H9 (cell line): ENCODE measurements at regions not wholly inside any gene's neighbourhood (a gene's known extent, or its start where the extent isn't known, plus 50 kb on each side); places are given as distances from the start of the nearest gene placed in this dataset.

Experiments used
- DNase-seq: peaks from one replicate; pipeline ENCODE4 v3.0.0-alpha.2; 2017
- H2AFZ ChIP-seq: one replicate; pipeline ENCODE4 v1.6.1; 2013; ENCODE audit warnings: mild to moderate bottlenecking, low read length, control low read depth, moderate library complexity
- H2AK5ac ChIP-seq: 2 replicates; pipeline ENCODE4 v1.6.1; 2013; ENCODE audit warnings: low read length, control low read depth, mixed read lengths; ENCODE audit not compliant: insufficient read length
- H2BK120ac ChIP-seq: one replicate; pipeline ENCODE4 v1.6.1; 2013; ENCODE audit warnings: low read depth, mild to moderate bottlenecking, low read length, control low read depth, inconsistent platforms; ENCODE audit not compliant: poor library complexity, severe bottlenecking
- H2BK12ac ChIP-seq: 2 replicates; pipeline ENCODE4 v1.6.1; 2013; ENCODE audit warnings: low read length, control low read depth, mixed read lengths, low read depth; ENCODE audit not compliant: insufficient read length
- H2BK15ac ChIP-seq: 2 replicates; pipeline ENCODE4 v1.6.1; 2013; ENCODE audit warnings: low read depth, low read length, control low read depth
- H2BK20ac ChIP-seq: one replicate; pipeline ENCODE4 v1.6.1; 2013; ENCODE audit warnings: low read depth, mild to moderate bottlenecking, low read length, control low read depth, inconsistent platforms; ENCODE audit not compliant: poor library complexity, severe bottlenecking
- H2BK5ac ChIP-seq: 2 replicates; pipeline ENCODE4 v1.6.1; 2013; ENCODE audit warnings: low read length, control low read depth, mixed read lengths; ENCODE audit not compliant: insufficient read length
- H3K14ac ChIP-seq: 2 replicates; pipeline ENCODE4 v1.6.1; 2013; ENCODE audit warnings: low read length, control low read depth; ENCODE audit not compliant: insufficient read depth
- H3K18ac ChIP-seq: 2 replicates; pipeline ENCODE4 v1.6.1; 2013; ENCODE audit warnings: low read depth, mild to moderate bottlenecking, mixed read lengths, low read length, control low read depth; ENCODE audit not compliant: insufficient read length
- H3K23ac ChIP-seq: 2 replicates; pipeline ENCODE4 v1.6.1; 2013; ENCODE audit warnings: low read length, control low read depth, mixed read lengths, low read depth; ENCODE audit not compliant: insufficient read length
- H3K23me2 ChIP-seq: 2 replicates; pipeline ENCODE4 v1.6.1; 2013; ENCODE audit warnings: low read depth, mild to moderate bottlenecking, mixed read lengths, low read length, control low read depth; ENCODE audit not compliant: insufficient read length, poor library complexity, severe bottlenecking
- H3K27ac ChIP-seq: 2 replicates; pipeline ENCODE4 v1.5.1; 2013; ENCODE audit warnings: low read length, control low read depth, mixed read lengths, low read depth; ENCODE audit not compliant: insufficient read length
- H3K27me3 ChIP-seq: 2 replicates; pipeline ENCODE4 v1.6.1; 2013; ENCODE audit warnings: low read length, control low read depth, inconsistent platforms; ENCODE audit not compliant: insufficient read depth
- H3K4ac ChIP-seq: 2 replicates; pipeline ENCODE4 v1.6.1; 2013; ENCODE audit warnings: low read depth, mild to moderate bottlenecking, control low read depth, inconsistent platforms, low read length, moderate library complexity
- H3K4me1 ChIP-seq: 2 replicates; pipeline ENCODE4 v1.6.1; 2013; ENCODE audit warnings: low read length, control low read depth, inconsistent platforms; ENCODE audit not compliant: insufficient read depth
- H3K4me2 ChIP-seq: 2 replicates; pipeline ENCODE4 v1.6.1; 2013; ENCODE audit warnings: low read length, control low read depth, mixed read lengths; ENCODE audit not compliant: insufficient read length, insufficient read depth
- H3K56ac ChIP-seq: 2 replicates; pipeline ENCODE4 v1.6.1; 2013; ENCODE audit warnings: low read depth, mild to moderate bottlenecking, mixed read lengths, low read length, control low read depth; ENCODE audit not compliant: insufficient read length
- H3K79me1 ChIP-seq: 2 replicates; pipeline ENCODE4 v1.6.1; 2013; ENCODE audit warnings: low read depth, mild to moderate bottlenecking, moderate library complexity, low read length, control low read depth, inconsistent platforms; ENCODE audit not compliant: insufficient read depth, poor library complexity, severe bottlenecking
- H3K79me2 ChIP-seq: 2 replicates; pipeline ENCODE4 v1.6.1; 2013; ENCODE audit warnings: low read length, control low read depth, inconsistent platforms; ENCODE audit not compliant: insufficient read depth
- H3K9ac ChIP-seq: 2 replicates; pipeline ENCODE4 v1.6.1; 2013; ENCODE audit warnings: low read length, control low read depth, mixed read lengths; ENCODE audit not compliant: insufficient read length; ENCODE audit errors: extremely low read depth
- H3K9me3 ChIP-seq: one replicate; pipeline ENCODE4 v1.6.1; 2013; ENCODE audit warnings: low read depth, low read length, inconsistent platforms; ENCODE audit not compliant: control insufficient read depth
- H3T11ph ChIP-seq: one replicate; pipeline ENCODE4 v1.6.1; 2013; ENCODE audit warnings: mild to moderate bottlenecking, low read length, control low read depth, inconsistent platforms
- H4K20me1 ChIP-seq: one replicate; pipeline ENCODE4 v1.6.1; 2013; ENCODE audit not compliant: control insufficient read depth, insufficient read length, insufficient read depth
- H4K5ac ChIP-seq: 2 replicates; pipeline ENCODE4 v1.6.1; 2013; ENCODE audit warnings: low read depth, mild to moderate bottlenecking, mixed read lengths, low read length, control low read depth; ENCODE audit not compliant: insufficient read length
- H4K8ac ChIP-seq: replicated peaks from 2 replicates; pipeline ENCODE4 v1.6.1; 2013; ENCODE audit warnings: low read length, control low read depth, mixed read lengths, low read depth; ENCODE audit not compliant: insufficient read length
- H4K91ac ChIP-seq: 2 replicates; pipeline ENCODE4 v1.6.1; 2013; ENCODE audit warnings: low read depth, mild to moderate bottlenecking, moderate library complexity, mixed read lengths, low read length, control low read depth; ENCODE audit not compliant: insufficient read length
- H3K27ac Mint-ChIP-seq, 3 experiments: 2 replicates in 2 of 3; 3 replicates in 1 of 3; pipeline ENCODE4 v1.8.0; 2020 to 2021; ENCODE audit warnings: mixed read lengths in 3 of 3, mild to moderate bottlenecking in 1 of 3, moderate library complexity in 1 of 3
- H3K27me3 Mint-ChIP-seq: 2 replicates; pipeline ENCODE4 v1.8.0; 2021; ENCODE audit warnings: low read depth, mild to moderate bottlenecking, moderate library complexity, mixed read lengths
- H3K36me3 Mint-ChIP-seq, 3 experiments: 2 replicates in 2 of 3; 3 replicates in 1 of 3; pipeline ENCODE4 v1.8.0; 2020 to 2021; ENCODE audit warnings: low read depth in 3 of 3, mixed read lengths in 3 of 3; ENCODE audit not compliant: insufficient read depth in 1 of 3
- H3K4me1 Mint-ChIP-seq, 2 experiments: 2 replicates each; pipeline ENCODE4 v1.8.0; 2020; ENCODE audit warnings: mixed read lengths in 2 of 2
- H3K4me3 Mint-ChIP-seq, 2 experiments: 2 replicates in 1 of 2; 3 replicates in 1 of 2; pipeline ENCODE4 v1.8.0; 2020 to 2021; ENCODE audit warnings: mild to moderate bottlenecking in 2 of 2, mixed read lengths in 2 of 2, moderate library complexity in 1 of 2
- H3K9me3 Mint-ChIP-seq, 2 experiments: 2 replicates in 1 of 2; 3 replicates in 1 of 2; pipeline ENCODE4 v1.8.0; 2020; ENCODE audit warnings: mild to moderate bottlenecking in 2 of 2, mixed read lengths in 2 of 2, moderate library complexity in 1 of 2
- CTCF ChIP-seq: fragments of 200-600 bp; sonication (generic); conservative IDR thresholded peaks from 3 replicates; pipeline ENCODE4 v1.8.0; 2021; ENCODE audit warnings: antibody characterized with exemption, mild to moderate bottlenecking
- WGBS: extraction: QIAGEN DNeasy Blood & Tissue Kit; methylation state at CpG from one replicate; pipeline ENCODE4 v1.1.7; 2013; ENCODE audit warnings: missing lambda C conversion rate, low lambda C conversion rate, mixed read lengths; ENCODE audit not compliant: insufficient read length; ENCODE audit errors: extremely low coverage; 5-methylcytosine and 5-hydroxymethylcytosine counted together

- Mint-ChIP-seq H3K4me3 (no peak overlapping the region), H3K27ac (peak overlapping the region in 1 of 3 experiments; percentile 37; a peak in 2 of 7 replicates), H3K27me3 (no peaks in the 10 kb centered on the region; the same call in 1 of the 2 replicates), H3K9me3 (peaks cover 0 to 5% of the 10 kb centered on the region in 2 experiments; a peak in 2 of 5 replicates), H3K4me1 (no peaks in the 10 kb centered on the region), H3K36me3 (no peaks in the 10 kb centered on the region; a peak in 2 of 7 replicates)
- H3K14ac ChIP-seq, result no peak overlapping the region
- WGBS, result no CpG with 5 or more reads among the region's 10 CpGs
- H3K23ac ChIP-seq, result no peak overlapping the region
- H4K8ac ChIP-seq, result no peak overlapping the region
- H3K4me1 ChIP-seq, result no peaks in the 10 kb centered on the region
- H3K9ac ChIP-seq, result no peak overlapping the region
- no peak overlapping the region for H2BK20ac ChIP-seq
- no peaks in the 10 kb centered on the region for H4K20me1 ChIP-seq
- no peaks in the 10 kb centered on the region for H3K79me1 ChIP-seq
- H2AFZ ChIP-seq, result no peak overlapping the region
- H3K4ac ChIP-seq, result no peak overlapping the region
- H3K27me3 ChIP-seq, result no peaks in the 10 kb centered on the region
- H2BK12ac ChIP-seq, result no peak overlapping the region
- H3K56ac ChIP-seq, result no peak overlapping the region
- H3K23me2 ChIP-seq, result no peaks in the 10 kb centered on the region
- no peak overlapping the region for H4K5ac ChIP-seq
- H3K79me2 ChIP-seq, result no peaks in the 10 kb centered on the region
- no peak overlapping the region for H2BK120ac ChIP-seq
- no peak overlapping the region for H2BK5ac ChIP-seq
- H3T11ph ChIP-seq, result no peak overlapping the region
- H3K4me2 ChIP-seq, result no peak overlapping the region
- H2BK15ac ChIP-seq, result no peak overlapping the region
- TF ChIP-seq CTCF, result no peak
- no peaks in the 10 kb centered on the region for H3K9me3 ChIP-seq
- H4K91ac ChIP-seq, result no peak overlapping the region
- no peak overlapping the region for H3K27ac ChIP-seq
- DNase-seq, result no peak
- H3K18ac ChIP-seq, result no peak overlapping the region
- H2AK5ac ChIP-seq, result no peak overlapping the region
These were observed 307.7 kb upstream of the ARSJ start for GRCh38 chr4:114287079-114287696.
